Suppressor macrophage treated with lipopolysaccharide for 4 hours (primary cell): ENCODE measurements at regions not wholly inside any gene's neighbourhood (a gene's known extent, or its start where the extent isn't known, plus 50 kb on each side); places are given as distances from the start of the nearest gene placed in this dataset.
"Not testable (repeated sequence)": the region's sequence is repeated elsewhere in the genome, so short reads cannot be mapped to it uniquely, and the experiment has no call there.

ENCODE experiments used
- DNase-seq: peaks from one replicate; pipeline ENCODE4 v3.0.0-alpha.2; 2020

- DNase-seq = no peak
Observed at GRCh38 chr3:59404064-59404463, 354.2 kb upstream of the CFAP20DC start.

- no peak for DNase-seq
Observed at GRCh38 chr3:59401924-59402323, 352.1 kb upstream of the CFAP20DC start.

GRCh38 chr3:59392116-59392515, 342.3 kb upstream of the CFAP20DC start:
- DNase-seq = no peak

GRCh38 chr3:59391131-59391530, 341.3 kb upstream of the CFAP20DC start:
- no peak for DNase-seq

GRCh38 chr3:59388555-59389270, 338.9 kb upstream of the CFAP20DC start:
- DNase-seq = peak; percentile 74

- peak; percentile 93 for DNase-seq
Observed at GRCh38 chr3:59386165-59386564, 336.3 kb upstream of the CFAP20DC start.

GRCh38 chr3:59385547-59385946, 335.7 kb upstream of the CFAP20DC start:
- peak; percentile 45 for DNase-seq

GRCh38 chr3:59381282-59381681, 331.5 kb upstream of the CFAP20DC start:
- peak; percentile 72 for DNase-seq

- peak; percentile 81 for DNase-seq
Observed at GRCh38 chr3:59380146-59380545, 330.3 kb upstream of the CFAP20DC start.

- DNase-seq = peak; percentile 73
Observed at GRCh38 chr3:59374818-59375211, 325.0 kb upstream of the CFAP20DC start.

- no peak for DNase-seq
Observed at GRCh38 chr3:59374091-59374817, 324.4 kb upstream of the CFAP20DC start.

- DNase-seq = peak; percentile 88
Observed at GRCh38 chr3:59372346-59372745, 322.5 kb upstream of the CFAP20DC start.

GRCh38 chr3:59368900-59369675, 319.3 kb upstream of the CFAP20DC start:
- DNase-seq = peak; percentile 30

- DNase-seq = no peak
Observed at GRCh38 chr3:59367150-59367549, 317.3 kb upstream of the CFAP20DC start.

GRCh38 chr3:59366218-59366617, 316.4 kb upstream of the CFAP20DC start:
- DNase-seq = no peak

GRCh38 chr3:59364496-59364895, 314.7 kb upstream of the CFAP20DC start:
- DNase-seq = no peak

GRCh38 chr3:59360312-59360711, 310.5 kb upstream of the CFAP20DC start:
- not testable (repeated sequence) for DNase-seq

- DNase-seq = no peak
Observed at GRCh38 chr3:59341459-59341858, 291.6 kb upstream of the CFAP20DC start.

- DNase-seq = no peak
Observed at GRCh38 chr3:59339818-59340217, 290.0 kb upstream of the CFAP20DC start.

GRCh38 chr3:59338934-59339333, 289.1 kb upstream of the CFAP20DC start:
- no peak for DNase-seq

- no peak for DNase-seq
Observed at GRCh38 chr3:59335338-59335737, 285.5 kb upstream of the CFAP20DC start.

GRCh38 chr3:59334585-59334984, 284.8 kb upstream of the CFAP20DC start:
- DNase-seq = peak; percentile 93

GRCh38 chr3:59327376-59327808, 277.6 kb upstream of the CFAP20DC start:
- DNase-seq = no peak
